ENCODE measurements at regions not wholly inside any gene's neighbourhood (a gene's known extent, or its start where the extent isn't known, plus 50 kb on each side); places are given as distances from the start of the nearest gene placed in this dataset.

GRCh38 chr3:74506246-74506645 lies 108.2 kb downstream of the CNTN3 start:
- 44 to 54% methylated on average over 1 of the region's 1 CpG for WGBS, 2 donors
- Histone ChIP-seq H3K4me1 (no peaks in the 10 kb centered on the region), H3K9me3 (no peaks in the 10 kb centered on the region), H3K4me3 (no peak overlapping the region), H3K27me3 (no peaks in the 10 kb centered on the region), H3K27ac (no peak overlapping the region), H3K36me3 (no peaks in the 10 kb centered on the region)
- TF ChIP-seq, protein P1, sequence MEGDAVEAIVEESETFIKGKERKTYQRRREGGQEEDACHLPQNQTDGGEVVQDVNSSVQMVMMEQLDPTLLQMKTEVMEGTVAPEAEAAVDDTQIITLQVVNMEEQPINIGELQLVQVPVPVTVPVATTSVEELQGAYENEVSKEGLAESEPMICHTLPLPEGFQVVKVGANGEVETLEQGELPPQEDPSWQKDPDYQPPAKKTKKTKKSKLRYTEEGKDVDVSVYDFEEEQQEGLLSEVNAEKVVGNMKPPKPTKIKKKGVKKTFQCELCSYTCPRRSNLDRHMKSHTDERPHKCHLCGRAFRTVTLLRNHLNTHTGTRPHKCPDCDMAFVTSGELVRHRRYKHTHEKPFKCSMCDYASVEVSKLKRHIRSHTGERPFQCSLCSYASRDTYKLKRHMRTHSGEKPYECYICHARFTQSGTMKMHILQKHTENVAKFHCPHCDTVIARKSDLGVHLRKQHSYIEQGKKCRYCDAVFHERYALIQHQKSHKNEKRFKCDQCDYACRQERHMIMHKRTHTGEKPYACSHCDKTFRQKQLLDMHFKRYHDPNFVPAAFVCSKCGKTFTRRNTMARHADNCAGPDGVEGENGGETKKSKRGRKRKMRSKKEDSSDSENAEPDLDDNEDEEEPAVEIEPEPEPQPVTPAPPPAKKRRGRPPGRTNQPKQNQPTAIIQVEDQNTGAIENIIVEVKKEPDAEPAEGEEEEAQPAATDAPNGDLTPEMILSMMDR (IDR thresholded peaks at IDR 0.05) = no peak
- no peak for TF ChIP-seq POLR2A (IDR thresholded peaks at IDR 0.05)
- intact Hi-C loops (cut with DNase I) = no loop called here
- no peak for DNase-seq

DNA sequence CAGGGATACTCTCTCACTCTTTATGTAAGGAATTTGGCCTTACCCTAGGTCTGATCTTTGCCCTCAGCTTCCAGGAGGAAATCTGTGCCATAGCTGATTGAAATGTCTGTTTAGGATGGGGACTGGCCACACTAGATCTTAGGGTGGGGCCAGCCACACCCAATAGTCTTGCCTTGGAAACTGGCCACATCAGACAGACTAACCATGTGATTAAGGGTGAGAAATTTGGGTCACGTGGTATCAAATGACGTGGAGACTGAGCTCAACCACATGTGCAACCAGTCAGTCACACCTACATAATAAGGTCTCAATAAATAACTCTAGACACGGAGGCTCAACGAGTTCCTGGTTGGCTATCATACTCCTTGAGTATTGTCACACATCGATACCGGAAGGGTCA lies 113.5 kb downstream of the CNTN3 start:
- no peak for DNase-seq
- intact Hi-C loops (cut with DNase I) = no loop called here
- 74 to 78% methylated on average over 6 of the region's 6 CpGs for WGBS, 2 donors
- Histone ChIP-seq H3K4me3 (no peak overlapping the region), H3K9me3 (no peaks in the 10 kb centered on the region), H3K36me3 (no peaks in the 10 kb centered on the region), H3K27me3 (no peaks in the 10 kb centered on the region), H3K27ac (no peak overlapping the region), H3K4me1 (no peaks in the 10 kb centered on the region)
- TF ChIP-seq, protein P1 (IDR thresholded peaks at IDR 0.05) = no peak
- TF ChIP-seq POLR2A (IDR thresholded peaks at IDR 0.05) = no peak

DNA sequence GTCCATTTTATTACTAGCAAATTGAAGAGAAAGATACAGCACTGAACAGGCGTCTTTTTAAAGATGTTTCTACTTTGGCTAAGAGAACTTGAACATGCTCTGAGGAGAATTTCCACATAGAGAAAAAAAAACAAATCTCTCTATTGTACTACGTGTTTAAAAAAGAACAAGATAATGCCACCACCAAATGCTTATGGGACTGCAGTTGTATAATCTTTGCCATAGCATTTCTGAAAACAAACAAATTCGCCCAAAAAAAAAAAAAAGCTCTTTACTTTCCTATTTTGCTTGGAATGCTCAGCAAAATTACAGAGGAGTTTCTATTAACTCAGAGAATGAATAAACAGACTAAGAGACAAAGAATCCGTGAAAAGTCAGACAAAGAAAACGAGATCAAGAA lies 114.2 kb downstream of the CNTN3 start:
- no peaks in the 10 kb centered on the region for H3K27me3 ChIP-seq
- no peak overlapping the region for H3K4me3 ChIP-seq
- WGBS, 2 donors = 22 to 35% methylated on average over 5 of the region's 5 CpGs
- TF ChIP-seq, protein P1 (IDR thresholded peaks at IDR 0.05) = no peak
- no peak for TF ChIP-seq POLR2A (IDR thresholded peaks at IDR 0.05)
- no peaks in the 10 kb centered on the region for H3K4me1 ChIP-seq
- no peak for DNase-seq
- intact Hi-C loops (cut with DNase I) = no loop called here
- no peaks in the 10 kb centered on the region for H3K9me3 ChIP-seq
- no peaks in the 10 kb centered on the region for H3K36me3 ChIP-seq
- H3K27ac ChIP-seq = no peak overlapping the region

- no peak for DNase-seq
- Histone ChIP-seq H3K4me3 (no peak overlapping the region), H3K27me3 (no peaks in the 10 kb centered on the region), H3K27ac (no peak overlapping the region), H3K36me3 (no peaks in the 10 kb centered on the region), H3K4me1 (no peaks in the 10 kb centered on the region), H3K9me3 (no peaks in the 10 kb centered on the region)
- intact Hi-C loops (cut with DNase I) = no loop called here
- WGBS, 2 donors = 21 to 40% methylated on average over 1 of the region's 1 CpG
- no peak for TF ChIP-seq POLR2A (IDR thresholded peaks at IDR 0.05)
- TF ChIP-seq, protein P1 (IDR thresholded peaks at IDR 0.05) = no peak
These were observed 122.6 kb downstream of the CNTN3 start for GRCh38 chr3:74491874-74492273.

- intact Hi-C loops (cut with DNase I) = no loop called here
- WGBS, 2 donors = 33 to 49% methylated on average over 3 of the region's 3 CpGs
- Histone ChIP-seq H3K36me3 (no peaks in the 10 kb centered on the region), H3K4me1 (no peaks in the 10 kb centered on the region), H3K27me3 (no peaks in the 10 kb centered on the region), H3K4me3 (no peak overlapping the region), H3K27ac (no peak overlapping the region), H3K9me3 (no peaks in the 10 kb centered on the region)
- TF ChIP-seq, protein P1 (IDR thresholded peaks at IDR 0.05) = no peak
- TF ChIP-seq POLR2A (IDR thresholded peaks at IDR 0.05) = no peak
- DNase-seq = no peak
These were observed 125.2 kb downstream of the CNTN3 start for GRCh38 chr3:74489050-74489792.

All from esophagus squamous epithelium (tissue), 5 donors.